ENCODE measurements at regions not wholly inside any gene's neighbourhood (a gene's known extent, or its start where the extent isn't known, plus 50 kb on each side); places are given as distances from the start of the nearest gene placed in this dataset.
A peak's percentile ranks its signal among the peaks of the same experiment; 100 is the strongest.

DNA sequence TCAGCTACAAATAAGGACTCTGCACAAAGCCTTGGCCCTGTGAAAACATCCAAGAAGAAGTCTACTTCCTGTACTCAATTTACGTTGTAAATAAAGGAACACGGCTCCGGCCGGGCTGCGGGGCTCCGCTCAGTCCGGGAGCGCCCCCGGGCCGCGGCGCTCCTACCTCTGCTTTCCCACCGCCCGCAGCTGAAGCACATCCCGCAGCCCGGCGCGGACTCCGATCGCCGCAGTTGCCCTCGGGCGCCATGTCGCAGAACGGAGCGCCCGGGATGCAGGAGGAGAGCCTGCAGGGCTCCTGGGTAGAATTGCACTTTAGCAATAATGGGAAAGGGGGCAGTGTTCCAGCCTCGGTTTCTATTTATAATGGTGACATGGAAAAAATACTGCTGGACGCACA is 502.3 kb upstream of the FOXG1 start:
- H3K4me3 ChIP-seq (ENCODE audit: low read depth, low read length) = no peak overlapping the region
- TF ChIP-seq MYC (IDR thresholded peaks at IDR 0.05; ENCODE audit: low read depth, low read length) (no peak), POLR2A (IDR thresholded peaks at IDR 0.05; ENCODE audit: extremely low read depth, insufficient read length) (no peak)
- TF ChIP-seq, protein P1, sequence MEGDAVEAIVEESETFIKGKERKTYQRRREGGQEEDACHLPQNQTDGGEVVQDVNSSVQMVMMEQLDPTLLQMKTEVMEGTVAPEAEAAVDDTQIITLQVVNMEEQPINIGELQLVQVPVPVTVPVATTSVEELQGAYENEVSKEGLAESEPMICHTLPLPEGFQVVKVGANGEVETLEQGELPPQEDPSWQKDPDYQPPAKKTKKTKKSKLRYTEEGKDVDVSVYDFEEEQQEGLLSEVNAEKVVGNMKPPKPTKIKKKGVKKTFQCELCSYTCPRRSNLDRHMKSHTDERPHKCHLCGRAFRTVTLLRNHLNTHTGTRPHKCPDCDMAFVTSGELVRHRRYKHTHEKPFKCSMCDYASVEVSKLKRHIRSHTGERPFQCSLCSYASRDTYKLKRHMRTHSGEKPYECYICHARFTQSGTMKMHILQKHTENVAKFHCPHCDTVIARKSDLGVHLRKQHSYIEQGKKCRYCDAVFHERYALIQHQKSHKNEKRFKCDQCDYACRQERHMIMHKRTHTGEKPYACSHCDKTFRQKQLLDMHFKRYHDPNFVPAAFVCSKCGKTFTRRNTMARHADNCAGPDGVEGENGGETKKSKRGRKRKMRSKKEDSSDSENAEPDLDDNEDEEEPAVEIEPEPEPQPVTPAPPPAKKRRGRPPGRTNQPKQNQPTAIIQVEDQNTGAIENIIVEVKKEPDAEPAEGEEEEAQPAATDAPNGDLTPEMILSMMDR (IDR thresholded peaks at IDR 0.05; ENCODE audit: low read depth, low read length) = no peak
- TF ChIP-seq, protein P2, sequence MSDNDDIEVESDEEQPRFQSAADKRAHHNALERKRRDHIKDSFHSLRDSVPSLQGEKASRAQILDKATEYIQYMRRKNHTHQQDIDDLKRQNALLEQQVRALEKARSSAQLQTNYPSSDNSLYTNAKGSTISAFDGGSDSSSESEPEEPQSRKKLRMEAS (IDR thresholded peaks at IDR 0.05; ENCODE audit: low read depth, low read length) = no peak
- DNase-seq (ENCODE audit: low read depth) = no peak

DNA sequence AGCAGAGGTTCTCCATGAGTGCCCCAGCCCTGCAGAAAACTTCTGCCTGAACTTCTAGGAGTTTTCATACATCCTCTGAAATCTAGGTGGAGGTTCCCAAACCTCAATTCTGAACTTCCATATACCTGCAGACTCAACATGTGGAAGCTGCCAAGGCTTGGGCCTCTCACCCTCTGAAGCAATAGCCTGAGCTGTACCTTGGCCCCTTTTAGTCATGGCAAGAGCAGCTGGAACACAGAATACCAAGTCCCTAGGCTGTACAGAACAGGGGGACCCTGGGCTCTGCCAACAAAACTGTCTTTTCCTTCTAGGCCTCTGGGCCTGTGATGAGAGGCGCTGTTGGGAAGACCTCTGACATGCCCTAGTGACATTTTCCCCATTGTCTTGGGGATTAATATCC is 494.3 kb upstream of the FOXG1 start:
- no peak for DNase-seq (ENCODE audit: low read depth)
- no peak overlapping the region for H3K4me3 ChIP-seq (ENCODE audit: low read depth, low read length)
- TF ChIP-seq POLR2A (IDR thresholded peaks at IDR 0.05; ENCODE audit: extremely low read depth, insufficient read length) = no peak
- TF ChIP-seq, protein P2 (IDR thresholded peaks at IDR 0.05; ENCODE audit: low read depth, low read length) = no peak

DNA sequence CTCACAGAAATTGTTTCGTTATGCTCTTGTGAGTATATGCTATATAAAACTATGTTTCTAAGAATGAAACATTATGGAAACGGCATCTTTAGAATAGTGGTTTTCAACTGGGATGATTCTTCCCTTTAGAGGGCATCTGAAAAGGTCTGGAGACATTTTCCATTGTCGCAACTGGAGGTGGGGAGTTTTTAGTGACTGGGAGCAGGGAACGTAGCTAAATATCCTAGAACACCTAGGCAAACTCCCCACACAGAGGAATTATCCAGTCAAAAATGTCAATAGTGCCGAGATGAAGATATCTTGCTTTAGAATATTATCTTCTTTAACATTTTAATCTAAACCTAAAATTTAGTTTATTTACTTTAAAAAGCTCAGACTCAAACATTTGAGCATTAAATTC is 486.1 kb upstream of the FOXG1 start:
- no peak for DNase-seq (ENCODE audit: low read depth)
- H3K4me3 ChIP-seq (ENCODE audit: low read depth, low read length) = no peak overlapping the region
- TF ChIP-seq POLR2A (IDR thresholded peaks at IDR 0.05; ENCODE audit: extremely low read depth, insufficient read length) = no peak
- TF ChIP-seq, protein P2 (IDR thresholded peaks at IDR 0.05; ENCODE audit: low read depth, low read length) = no peak
- TF ChIP-seq MYC (IDR thresholded peaks at IDR 0.05; ENCODE audit: low read depth, low read length) = no peak
- TF ChIP-seq, protein P1 (IDR thresholded peaks at IDR 0.05; ENCODE audit: low read depth, low read length) = no peak

DNA sequence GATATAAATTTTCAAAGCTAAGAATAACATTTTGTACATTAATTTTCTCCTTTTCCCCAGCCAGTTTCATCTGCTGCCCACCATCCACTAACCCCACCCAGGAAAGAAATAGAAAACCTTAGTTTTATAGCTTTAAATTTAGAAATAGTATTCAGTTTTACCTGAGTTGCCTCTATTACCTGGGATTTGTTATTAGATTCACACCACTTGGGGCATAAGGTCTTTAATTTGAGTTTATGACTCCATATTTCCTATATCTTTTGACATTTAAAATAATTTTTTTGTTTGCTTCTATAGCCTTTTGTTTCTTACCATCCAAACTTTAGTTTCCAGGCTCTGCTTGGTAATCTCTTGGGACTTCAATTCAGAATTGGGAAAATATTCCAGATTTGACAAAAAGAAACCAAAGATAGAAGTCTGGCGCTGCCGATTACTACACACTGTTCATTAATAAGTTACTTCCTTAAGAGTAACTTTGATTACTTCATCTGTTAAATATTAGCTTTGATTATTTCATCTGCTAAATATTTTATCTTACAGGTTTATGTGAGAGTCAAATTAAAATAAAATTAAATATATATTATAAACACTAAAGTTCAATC is 485.5 kb upstream of the FOXG1 start:
- no peak for TF ChIP-seq POLR2A (IDR thresholded peaks at IDR 0.05; ENCODE audit: extremely low read depth, insufficient read length)
- TF ChIP-seq, protein P2 (IDR thresholded peaks at IDR 0.05; ENCODE audit: low read depth, low read length) = no peak
- TF ChIP-seq MYC (IDR thresholded peaks at IDR 0.05; ENCODE audit: low read depth, low read length) = no peak
- TF ChIP-seq, protein P1 (IDR thresholded peaks at IDR 0.05; ENCODE audit: low read depth, low read length) = no peak
- no peak for DNase-seq (ENCODE audit: low read depth)
- no peak overlapping the region for H3K4me3 ChIP-seq (ENCODE audit: low read depth, low read length)

DNA sequence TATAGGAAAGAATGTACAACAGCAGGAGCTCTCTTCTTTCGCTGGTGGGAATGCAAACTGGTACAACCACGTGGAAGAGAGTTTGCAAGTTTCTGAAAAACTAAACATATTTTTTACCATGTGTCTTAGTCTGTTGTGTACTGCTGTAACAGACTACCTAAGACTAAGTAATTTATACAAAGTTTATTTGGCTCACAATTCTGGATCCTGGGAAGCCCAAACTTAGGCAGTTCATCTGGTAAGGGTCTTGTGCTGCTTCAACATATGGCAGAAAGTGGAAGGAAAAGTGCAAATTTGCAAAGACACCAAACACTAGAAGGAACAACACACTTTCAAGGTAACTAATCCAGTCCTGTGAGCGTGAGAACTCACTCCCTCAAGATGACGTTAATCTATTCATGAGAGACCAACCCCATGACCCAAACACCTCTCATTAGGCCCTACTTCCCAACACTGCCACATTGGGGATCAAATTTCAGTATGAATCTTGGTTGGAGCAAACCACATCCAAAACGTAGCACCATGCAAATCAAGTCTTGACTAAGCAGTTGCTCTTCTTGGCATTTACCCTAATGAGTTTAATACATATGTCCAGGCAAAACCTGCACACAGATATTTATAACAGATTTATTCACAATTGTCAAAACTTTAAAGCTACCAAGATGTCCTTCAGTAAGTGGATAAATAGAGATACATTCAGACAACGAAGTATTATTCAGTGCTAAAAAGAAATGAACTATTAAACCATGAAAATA is 481.9 kb upstream of the FOXG1 start:
- no peak overlapping the region for H3K4me3 ChIP-seq (ENCODE audit: low read depth, low read length)
- no peak for DNase-seq (ENCODE audit: low read depth)
- TF ChIP-seq, protein P1 (IDR thresholded peaks at IDR 0.05; ENCODE audit: low read depth, low read length) = no peak
- TF ChIP-seq POLR2A (IDR thresholded peaks at IDR 0.05; ENCODE audit: extremely low read depth, insufficient read length) (no peak), MYC (IDR thresholded peaks at IDR 0.05; ENCODE audit: low read depth, low read length) (no peak)
- TF ChIP-seq, protein P2 (IDR thresholded peaks at IDR 0.05; ENCODE audit: low read depth, low read length) = no peak

DNA sequence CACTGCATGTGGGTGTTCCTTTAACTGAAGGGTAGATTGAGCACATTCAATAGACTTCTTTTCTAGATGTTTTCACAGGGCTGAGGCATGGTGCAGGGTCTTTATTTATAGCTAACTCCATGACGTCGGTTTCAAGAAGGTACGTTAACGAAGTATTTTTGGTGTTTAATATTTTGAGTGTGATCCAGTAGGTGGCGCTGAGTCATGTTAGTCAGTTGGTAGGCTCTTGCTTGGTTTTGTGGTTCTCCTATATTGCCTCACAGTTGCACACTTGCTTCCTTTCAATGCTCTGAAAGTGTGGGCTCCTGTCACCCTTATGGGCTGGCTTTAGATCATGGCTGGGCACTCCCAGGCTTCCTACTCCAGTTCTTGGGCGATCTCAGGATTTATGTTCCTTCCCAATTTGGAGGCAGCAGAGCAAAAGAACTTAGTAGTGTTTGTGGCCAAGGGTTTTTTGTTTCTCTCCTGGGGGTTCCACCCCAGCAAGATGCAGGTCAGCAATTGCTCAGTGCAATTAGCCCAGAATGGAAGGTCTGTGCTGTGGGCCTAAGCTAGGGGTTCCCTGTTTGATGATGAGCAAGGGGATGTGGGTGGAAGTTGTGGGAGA is 471.6 kb upstream of the FOXG1 start:
- H3K4me3 ChIP-seq (ENCODE audit: low read depth, low read length) = no peak overlapping the region
- DNase-seq (ENCODE audit: low read depth) = peak; percentile 75
- TF ChIP-seq, protein P1 (IDR thresholded peaks at IDR 0.05; ENCODE audit: low read depth, low read length) = peak; percentile 59
- TF ChIP-seq MYC (IDR thresholded peaks at IDR 0.05; ENCODE audit: low read depth, low read length) (peak; percentile 20; the same call in 1 of the 2 replicates), POLR2A (IDR thresholded peaks at IDR 0.05; ENCODE audit: extremely low read depth, insufficient read length) (no peak)
- TF ChIP-seq, protein P2 (IDR thresholded peaks at IDR 0.05; ENCODE audit: low read depth, low read length) = peak; percentile 45
